ENCODE measurements at regions not wholly inside any gene's neighbourhood (a gene's known extent, or its start where the extent isn't known, plus 50 kb on each side); places are given as distances from the start of the nearest gene placed in this dataset.
"Not testable (repeated sequence)": the region's sequence is repeated elsewhere in the genome, so short reads cannot be mapped to it uniquely, and the experiment has no call there.

DNA sequence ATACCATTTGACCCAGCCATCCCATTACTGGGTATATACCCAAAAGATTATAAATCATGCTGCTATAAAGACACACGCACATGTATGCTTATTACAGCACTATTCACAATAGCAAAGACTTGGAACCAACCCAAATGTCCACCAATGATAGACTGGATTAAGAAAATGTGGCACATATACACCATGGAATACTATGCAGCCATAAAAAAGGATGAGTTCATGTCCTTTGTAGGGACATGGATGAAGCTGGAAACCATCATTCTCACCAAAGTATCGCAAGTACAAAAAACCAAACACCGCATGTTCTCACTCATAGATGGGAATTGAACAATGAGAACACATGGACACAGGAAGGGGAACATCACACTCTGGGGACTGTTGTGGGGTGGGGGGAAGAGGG is 81.7 kb upstream of the GPC3 start:
- not testable (repeated sequence) for TF ChIP-seq SOX15 (CRISPR knock-in tag; IDR thresholded peaks at IDR 0.05)
- TF ChIP-seq, protein P1, sequence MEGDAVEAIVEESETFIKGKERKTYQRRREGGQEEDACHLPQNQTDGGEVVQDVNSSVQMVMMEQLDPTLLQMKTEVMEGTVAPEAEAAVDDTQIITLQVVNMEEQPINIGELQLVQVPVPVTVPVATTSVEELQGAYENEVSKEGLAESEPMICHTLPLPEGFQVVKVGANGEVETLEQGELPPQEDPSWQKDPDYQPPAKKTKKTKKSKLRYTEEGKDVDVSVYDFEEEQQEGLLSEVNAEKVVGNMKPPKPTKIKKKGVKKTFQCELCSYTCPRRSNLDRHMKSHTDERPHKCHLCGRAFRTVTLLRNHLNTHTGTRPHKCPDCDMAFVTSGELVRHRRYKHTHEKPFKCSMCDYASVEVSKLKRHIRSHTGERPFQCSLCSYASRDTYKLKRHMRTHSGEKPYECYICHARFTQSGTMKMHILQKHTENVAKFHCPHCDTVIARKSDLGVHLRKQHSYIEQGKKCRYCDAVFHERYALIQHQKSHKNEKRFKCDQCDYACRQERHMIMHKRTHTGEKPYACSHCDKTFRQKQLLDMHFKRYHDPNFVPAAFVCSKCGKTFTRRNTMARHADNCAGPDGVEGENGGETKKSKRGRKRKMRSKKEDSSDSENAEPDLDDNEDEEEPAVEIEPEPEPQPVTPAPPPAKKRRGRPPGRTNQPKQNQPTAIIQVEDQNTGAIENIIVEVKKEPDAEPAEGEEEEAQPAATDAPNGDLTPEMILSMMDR (IDR thresholded peaks at IDR 0.05) = not testable (repeated sequence)

Measured in WTC11 (cell line).